ENCODE measurements at regions not wholly inside any gene's neighbourhood (a gene's known extent, or its start where the extent isn't known, plus 50 kb on each side); places are given as distances from the start of the nearest gene placed in this dataset.

- TF ChIP-seq CHD7 (IDR thresholded peaks at IDR 0.05; ENCODE audit: low read depth, low read length): no peak
- TF ChIP-seq CTCF (IDR thresholded peaks at IDR 0.05 in 2 of 3, conservative IDR thresholded peaks at IDR 0.05 in 1 of 3; ENCODE audit: insufficient read depth in 2 of 3, low read depth in 1 of 3, low read length in 3 of 3): no peak
- TF ChIP-seq PHF8 (IDR thresholded peaks at IDR 0.05; ENCODE audit: borderline replicate concordance, low read length): no peak
- no peak for TF ChIP-seq ERF (CRISPR knock-in tag; IDR thresholded peaks at IDR 0.05)
- TF ChIP-seq ZNF124 (CRISPR knock-in tag; IDR thresholded peaks at IDR 0.05): no peak
Measured at GRCh38 chrX:113275804-113276203, 435.2 kb upstream of the AMOT start (continued).

Data from K562 (cell line).